ENCODE measurements at regions not wholly inside any gene's neighbourhood (a gene's known extent, or its start where the extent isn't known, plus 50 kb on each side); places are given as distances from the start of the nearest gene placed in this dataset.

GRCh38 chr12:125418902-125419564 is 353.8 kb downstream of the AACS start:
- CTCF ChIA-PET, result no interaction called here
- H3K9ac ChIP-seq (ENCODE audit: low read length), result no peak overlapping the region
- H3K4me2 ChIP-seq (replicated peaks; ENCODE audit: low read depth, low read length, poor library complexity, severe bottlenecking), result no peak overlapping the region
- H2AFZ ChIP-seq (ENCODE audit: insufficient read depth, low read depth, low read length, poor library complexity, severe bottlenecking), result no peak overlapping the region
- H3K36me3 ChIP-seq (replicated peaks in 1 of 2; ENCODE audit: control extremely low read depth in 1 of 2, control insufficient read depth in 1 of 2, extremely low read depth in 1 of 2, insufficient read depth in 2 of 2, low read length in 1 of 2), result no peaks in the 10 kb centered on the region
- no peak overlapping the region for H3K27ac ChIP-seq (ENCODE audit: low read length in 2 of 2)
- intact Hi-C loops (cut with micrococcal nuclease), result no loop called here
- ATAC-seq (ENCODE audit: low read depth) (no peak), DNase-seq (no peak)
- Mint-ChIP-seq H3K27me3 (peaks cover 2% of the 10 kb centered on the region), H3K4me1 (no peaks in the 10 kb centered on the region), H3K4me3 (no peak overlapping the region), H3K27ac (no peak overlapping the region), H3K9me3 (ENCODE audit: insufficient read depth) (peaks cover 4% of the 10 kb centered on the region)
- H3K4me3 ChIP-seq (ENCODE audit: control extremely low read depth in 1 of 5, extremely low read depth in 1 of 5, insufficient read depth in 1 of 5, low read depth in 2 of 5, low read length in 4 of 5), result no peak overlapping the region
- WGBS (ENCODE audit: insufficient coverage), result 54% methylated on average over 3 of the region's 7 CpGs
- no peaks in the 10 kb centered on the region for H4K20me1 ChIP-seq (ENCODE audit: control insufficient read depth, insufficient read depth, low read length, poor library complexity, severe bottlenecking)
- H3K4me1 ChIP-seq (ENCODE audit: control insufficient read depth in 2 of 2, insufficient read depth in 2 of 2, low read length in 2 of 2), result no peaks in the 10 kb centered on the region
- POLR2A ChIA-PET, result no interaction called here
- peaks cover 0 to 3% (median 0%) of the 10 kb centered on the region in 4 experiments for H3K27me3 ChIP-seq (replicated peaks in 1 of 4; ENCODE audit: control extremely low read depth in 1 of 4, control insufficient read depth in 3 of 4, insufficient read depth in 4 of 4, low read length in 3 of 4)
- no peaks in the 10 kb centered on the region for H3K79me2 ChIP-seq (ENCODE audit: control insufficient read depth, insufficient read depth, low read length)
- no peak for TF ChIP-seq CTCF (IDR thresholded peaks at IDR 0.05)
- TF ChIP-seq EZH2 (IDR thresholded peaks at IDR 0.05; ENCODE audit: borderline replicate concordance, insufficient read depth, low read depth, low read length, poor library complexity, severe bottlenecking), result no peak
- peaks cover 0 to 13% (median 0%) of the 10 kb centered on the region in 3 donors for H3K9me3 ChIP-seq (ENCODE audit: control extremely low read depth in 1 of 3, control insufficient read depth in 2 of 3, insufficient read depth in 1 of 3, low read length in 2 of 3)

- DNase-seq (no peak), ATAC-seq (ENCODE audit: low read depth) (no peak)
- no peak overlapping the region for H3K27ac Mint-ChIP-seq
- H3K9me3 Mint-ChIP-seq (ENCODE audit: insufficient read depth), result no peaks in the 10 kb centered on the region
- no peak overlapping the region for H3K9ac ChIP-seq (ENCODE audit: low read length)
- no peaks in the 10 kb centered on the region for H4K20me1 ChIP-seq (ENCODE audit: control insufficient read depth, insufficient read depth, low read length, poor library complexity, severe bottlenecking)
- H2AFZ ChIP-seq (ENCODE audit: insufficient read depth, low read depth, low read length, poor library complexity, severe bottlenecking), result no peak overlapping the region
- no peak overlapping the region for H3K27ac ChIP-seq (ENCODE audit: low read length in 2 of 2)
- WGBS (ENCODE audit: insufficient coverage), result 88% methylated on average over 2 of the region's 3 CpGs
- peaks cover 5% of the 10 kb centered on the region for H3K27me3 Mint-ChIP-seq
- H3K4me1 ChIP-seq (ENCODE audit: control insufficient read depth in 2 of 2, insufficient read depth in 2 of 2, low read length in 2 of 2), result no peaks in the 10 kb centered on the region
- no peaks in the 10 kb centered on the region for H3K79me2 ChIP-seq (ENCODE audit: control insufficient read depth, insufficient read depth, low read length)
- CTCF ChIA-PET, result no interaction called here
- no peak overlapping the region for H3K4me2 ChIP-seq (replicated peaks; ENCODE audit: low read depth, low read length, poor library complexity, severe bottlenecking)
- intact Hi-C loops (cut with micrococcal nuclease), result no loop called here
- H3K27me3 ChIP-seq (replicated peaks in 1 of 4; ENCODE audit: control extremely low read depth in 1 of 4, control insufficient read depth in 3 of 4, insufficient read depth in 4 of 4, low read length in 3 of 4), result peaks cover 0 to 5% (median 2%) of the 10 kb centered on the region in 4 experiments
- H3K36me3 ChIP-seq (replicated peaks in 1 of 2; ENCODE audit: control extremely low read depth in 1 of 2, control insufficient read depth in 1 of 2, extremely low read depth in 1 of 2, insufficient read depth in 2 of 2, low read length in 1 of 2), result no peaks in the 10 kb centered on the region
- POLR2A ChIA-PET, result no interaction called here
- TF ChIP-seq EZH2 (IDR thresholded peaks at IDR 0.05; ENCODE audit: borderline replicate concordance, insufficient read depth, low read depth, low read length, poor library complexity, severe bottlenecking), result no peak
- TF ChIP-seq CTCF (IDR thresholded peaks at IDR 0.05), result no peak
- peaks cover 0 to 11% (median 0%) of the 10 kb centered on the region in 3 donors for H3K9me3 ChIP-seq (ENCODE audit: control extremely low read depth in 1 of 3, control insufficient read depth in 2 of 3, insufficient read depth in 1 of 3, low read length in 2 of 3)
- no peak overlapping the region for H3K4me3 ChIP-seq (ENCODE audit: control extremely low read depth in 1 of 5, extremely low read depth in 1 of 5, insufficient read depth in 1 of 5, low read depth in 2 of 5, low read length in 4 of 5)
- H3K4me1 Mint-ChIP-seq, result no peaks in the 10 kb centered on the region
- H3K4me3 Mint-ChIP-seq, result no peak overlapping the region
Observed at GRCh38 chr12:125424909-125425308, 359.7 kb downstream of the AACS start.

Measured in B cell (primary cell).